SU-DHL-6 (cell line): ENCODE measurements at regions not wholly inside any gene's neighbourhood (a gene's known extent, or its start where the extent isn't known, plus 50 kb on each side); places are given as distances from the start of the nearest gene placed in this dataset.

Experiments
- EZH2phosphoT487 ChIP-seq: fragments of 200-600 bp; sonication (generic), shearing (Covaris generic); conservative IDR thresholded peaks from 2 replicates; pipeline ENCODE4 v1.6.1; 2018; ENCODE audit warnings: mild to moderate bottlenecking, antibody characterized with exemption, low read length, moderate library complexity, mixed read lengths
- TF ChIP-seq, protein P1 (sequence below): fragments of 200-600 bp; sonication (generic); IDR thresholded peaks from one replicate; pipeline ENCODE4 v1.5.1; 2017; ENCODE audit warnings: antibody characterized with exemption, mild to moderate bottlenecking, low read length, moderate library complexity; ENCODE audit not compliant: insufficient read depth, poor library complexity, severe bottlenecking

DNA sequence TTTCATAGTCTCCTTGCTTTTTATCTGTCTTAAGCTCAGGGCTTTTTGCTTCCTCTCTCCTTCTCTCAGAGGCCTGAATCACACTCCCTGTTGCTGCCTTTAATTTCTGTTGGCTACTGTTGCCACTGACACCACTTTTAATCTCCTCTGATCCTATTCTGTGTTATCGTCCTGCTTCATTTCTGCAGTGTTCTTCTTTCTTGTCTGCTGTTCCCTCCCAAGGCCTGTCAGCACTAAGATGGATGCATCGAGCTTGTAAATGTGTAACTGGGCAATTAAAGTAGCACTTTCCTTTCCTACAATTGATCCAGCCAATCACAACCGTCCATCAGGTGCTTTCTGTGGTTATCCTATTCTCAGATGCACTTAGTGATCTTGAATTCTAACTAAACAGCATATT lies 71.3 kb upstream of the VEPH1 start:
- TF ChIP-seq, protein P1, sequence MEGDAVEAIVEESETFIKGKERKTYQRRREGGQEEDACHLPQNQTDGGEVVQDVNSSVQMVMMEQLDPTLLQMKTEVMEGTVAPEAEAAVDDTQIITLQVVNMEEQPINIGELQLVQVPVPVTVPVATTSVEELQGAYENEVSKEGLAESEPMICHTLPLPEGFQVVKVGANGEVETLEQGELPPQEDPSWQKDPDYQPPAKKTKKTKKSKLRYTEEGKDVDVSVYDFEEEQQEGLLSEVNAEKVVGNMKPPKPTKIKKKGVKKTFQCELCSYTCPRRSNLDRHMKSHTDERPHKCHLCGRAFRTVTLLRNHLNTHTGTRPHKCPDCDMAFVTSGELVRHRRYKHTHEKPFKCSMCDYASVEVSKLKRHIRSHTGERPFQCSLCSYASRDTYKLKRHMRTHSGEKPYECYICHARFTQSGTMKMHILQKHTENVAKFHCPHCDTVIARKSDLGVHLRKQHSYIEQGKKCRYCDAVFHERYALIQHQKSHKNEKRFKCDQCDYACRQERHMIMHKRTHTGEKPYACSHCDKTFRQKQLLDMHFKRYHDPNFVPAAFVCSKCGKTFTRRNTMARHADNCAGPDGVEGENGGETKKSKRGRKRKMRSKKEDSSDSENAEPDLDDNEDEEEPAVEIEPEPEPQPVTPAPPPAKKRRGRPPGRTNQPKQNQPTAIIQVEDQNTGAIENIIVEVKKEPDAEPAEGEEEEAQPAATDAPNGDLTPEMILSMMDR: no peak
- TF ChIP-seq EZH2phosphoT487: no peak
